ENCODE measurements at regions not wholly inside any gene's neighbourhood (a gene's known extent, or its start where the extent isn't known, plus 50 kb on each side); places are given as distances from the start of the nearest gene placed in this dataset.

DNA sequence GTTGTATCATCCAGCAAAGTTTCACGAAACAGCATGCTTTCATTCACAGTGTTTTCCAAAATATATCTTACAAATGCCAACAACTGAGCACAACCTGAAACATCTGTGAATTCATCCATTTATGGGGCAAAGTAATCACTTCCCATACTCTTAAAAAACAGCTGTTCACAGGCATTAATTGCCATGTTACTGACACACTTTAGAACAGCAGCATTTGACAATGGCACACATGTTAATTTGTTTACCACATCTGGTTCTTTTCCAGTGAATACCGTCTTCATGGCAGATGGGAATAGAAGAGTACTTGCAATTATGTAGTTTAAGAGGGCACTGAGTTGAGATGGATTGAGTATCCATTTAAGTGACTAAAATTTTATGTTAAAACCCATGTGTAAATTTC lies 347.4 kb upstream of the LRP1B start:
- WGBS, result 41% methylated on average over 2 of the region's 2 CpGs
- TF ChIP-seq POLR2AphosphoS5 (IDR thresholded peaks at IDR 0.05) (no peak), CTCF (IDR thresholded peaks at IDR 0.05) (no peak)

GRCh38 chr2:142472382-142472781 lies 341.6 kb upstream of the LRP1B start:
- no peaks in the 10 kb centered on the region for H3K27me3 ChIP-seq
- 35% methylated on average over 1 of the region's 1 CpG for WGBS
- no peak for TF ChIP-seq EP300 (IDR thresholded peaks at IDR 0.05)
- no peak for TF ChIP-seq POLR2A (IDR thresholded peaks at IDR 0.05)
- no peak for TF ChIP-seq CTCF (IDR thresholded peaks at IDR 0.05)
- TF ChIP-seq POLR2AphosphoS5 (IDR thresholded peaks at IDR 0.05), result no peak
- no peak overlapping the region for H3K4me3 ChIP-seq
- DNase-seq (ENCODE audit: low spot score in 2 of 2), result no peak
- H3K9me3 ChIP-seq, result no peaks in the 10 kb centered on the region
- no peaks in the 10 kb centered on the region for H3K4me1 ChIP-seq
- H3K36me3 ChIP-seq, result no peaks in the 10 kb centered on the region
- no peak overlapping the region for H3K27ac ChIP-seq

More for the DNA sequence above, 347.4 kb upstream of the LRP1B start:
- Histone ChIP-seq H3K36me3 (no peaks in the 10 kb centered on the region), H3K9me3 (no peaks in the 10 kb centered on the region), H3K4me1 (no peaks in the 10 kb centered on the region), H3K4me3 (no peak overlapping the region), H3K27me3 (no peaks in the 10 kb centered on the region), H3K27ac (no peak overlapping the region)
- no peak for DNase-seq (ENCODE audit: low spot score in 2 of 2)

- H3K36me3 ChIP-seq, result no peaks in the 10 kb centered on the region
- no peak for DNase-seq (ENCODE audit: low spot score in 2 of 2)
- H3K4me3 ChIP-seq, result no peak overlapping the region
- H3K27me3 ChIP-seq, result no peaks in the 10 kb centered on the region
- WGBS, result 70% methylated on average over 1 of the region's 1 CpG
- H3K4me1 ChIP-seq, result no peaks in the 10 kb centered on the region
- no peaks in the 10 kb centered on the region for H3K9me3 ChIP-seq
- TF ChIP-seq POLR2AphosphoS5 (IDR thresholded peaks at IDR 0.05) (no peak), POLR2A (IDR thresholded peaks at IDR 0.05) (no peak), CTCF (IDR thresholded peaks at IDR 0.05) (no peak), EP300 (IDR thresholded peaks at IDR 0.05) (no peak)
- no peak overlapping the region for H3K27ac ChIP-seq
Measured at GRCh38 chr2:142467321-142467720, 336.5 kb upstream of the LRP1B start.

GRCh38 chr2:142463047-142463446 lies 332.2 kb upstream of the LRP1B start:
- 81% methylated on average over 3 of the region's 3 CpGs for WGBS
- Histone ChIP-seq H3K27me3 (no peaks in the 10 kb centered on the region), H3K9me3 (no peaks in the 10 kb centered on the region), H3K27ac (no peak overlapping the region), H3K4me3 (no peak overlapping the region), H3K36me3 (no peaks in the 10 kb centered on the region), H3K4me1 (no peaks in the 10 kb centered on the region)
- no peak for TF ChIP-seq CTCF (IDR thresholded peaks at IDR 0.05)
- no peak for TF ChIP-seq EP300 (IDR thresholded peaks at IDR 0.05)
- no peak for TF ChIP-seq POLR2A (IDR thresholded peaks at IDR 0.05)
- no peak for TF ChIP-seq POLR2AphosphoS5 (IDR thresholded peaks at IDR 0.05)
- DNase-seq (ENCODE audit: low spot score in 2 of 2), result no peak

DNA sequence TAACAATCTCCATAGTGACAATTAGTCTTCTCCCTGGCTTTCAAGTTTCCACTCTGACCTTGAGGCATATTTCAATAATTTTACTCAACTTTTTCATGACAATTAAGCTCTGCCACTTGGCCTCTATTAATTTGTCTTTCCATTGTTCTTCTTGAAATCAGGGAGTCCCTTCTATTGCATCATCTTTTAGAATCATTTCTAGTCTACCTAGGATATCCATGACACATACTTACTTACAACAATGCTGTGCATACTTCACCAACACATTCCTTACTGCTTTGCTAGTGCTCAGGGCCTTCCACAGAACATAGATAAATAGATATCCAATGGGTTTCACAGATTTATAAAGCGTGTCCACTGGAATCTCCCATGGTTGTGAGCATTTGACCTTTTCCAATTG lies 331.5 kb upstream of the LRP1B start:
- Histone ChIP-seq H3K4me1 (no peaks in the 10 kb centered on the region), H3K9me3 (no peaks in the 10 kb centered on the region), H3K4me3 (no peak overlapping the region), H3K27me3 (no peaks in the 10 kb centered on the region), H3K36me3 (no peaks in the 10 kb centered on the region), H3K27ac (no peak overlapping the region)
- TF ChIP-seq POLR2A (IDR thresholded peaks at IDR 0.05) (no peak), POLR2AphosphoS5 (IDR thresholded peaks at IDR 0.05) (no peak), CTCF (IDR thresholded peaks at IDR 0.05) (no peak), EP300 (IDR thresholded peaks at IDR 0.05) (no peak)
- DNase-seq (ENCODE audit: low spot score in 2 of 2), result no peak
- 88% methylated on average over 1 of the region's 1 CpG for WGBS
